BE2C (cell line): ENCODE measurements at regions not wholly inside any gene's neighbourhood (a gene's known extent, or its start where the extent isn't known, plus 50 kb on each side); places are given as distances from the start of the nearest gene placed in this dataset.

Experiments
- DNase-seq: peaks from one replicate; pipeline ENCODE4 v3.0.0-alpha.2; 2020
- H3K27me3 ChIP-seq: fragments of 250-450 bp; sonication (Bioruptor Pico); 2 replicates; pipeline ENCODE4 v1.5.1; 2020; ENCODE audit warnings: mild to moderate bottlenecking
- H3K36me3 ChIP-seq: fragments of 250-450 bp; sonication (Bioruptor Pico); 2 replicates; pipeline ENCODE4 v1.5.1; 2020; ENCODE audit warnings: mild to moderate bottlenecking
- H3K4me1 ChIP-seq: fragments of 250-450 bp; sonication (Bioruptor Pico); 2 replicates; pipeline ENCODE4 v1.5.1; 2020
- H3K4me3 ChIP-seq: 2 replicates; pipeline ENCODE4 v1.5.1; 2011; ENCODE audit warnings: low read depth, low read length
- H3K9me3 ChIP-seq: fragments of 250-450 bp; sonication (Bioruptor Pico); 2 replicates; pipeline ENCODE4 v1.5.1; 2020
- TF ChIP-seq, protein P1 (sequence below): IDR thresholded peaks from 2 replicates; pipeline ENCODE4 v1.5.1; 2012; ENCODE audit warnings: mild to moderate bottlenecking, low read depth, low read length

DNA sequence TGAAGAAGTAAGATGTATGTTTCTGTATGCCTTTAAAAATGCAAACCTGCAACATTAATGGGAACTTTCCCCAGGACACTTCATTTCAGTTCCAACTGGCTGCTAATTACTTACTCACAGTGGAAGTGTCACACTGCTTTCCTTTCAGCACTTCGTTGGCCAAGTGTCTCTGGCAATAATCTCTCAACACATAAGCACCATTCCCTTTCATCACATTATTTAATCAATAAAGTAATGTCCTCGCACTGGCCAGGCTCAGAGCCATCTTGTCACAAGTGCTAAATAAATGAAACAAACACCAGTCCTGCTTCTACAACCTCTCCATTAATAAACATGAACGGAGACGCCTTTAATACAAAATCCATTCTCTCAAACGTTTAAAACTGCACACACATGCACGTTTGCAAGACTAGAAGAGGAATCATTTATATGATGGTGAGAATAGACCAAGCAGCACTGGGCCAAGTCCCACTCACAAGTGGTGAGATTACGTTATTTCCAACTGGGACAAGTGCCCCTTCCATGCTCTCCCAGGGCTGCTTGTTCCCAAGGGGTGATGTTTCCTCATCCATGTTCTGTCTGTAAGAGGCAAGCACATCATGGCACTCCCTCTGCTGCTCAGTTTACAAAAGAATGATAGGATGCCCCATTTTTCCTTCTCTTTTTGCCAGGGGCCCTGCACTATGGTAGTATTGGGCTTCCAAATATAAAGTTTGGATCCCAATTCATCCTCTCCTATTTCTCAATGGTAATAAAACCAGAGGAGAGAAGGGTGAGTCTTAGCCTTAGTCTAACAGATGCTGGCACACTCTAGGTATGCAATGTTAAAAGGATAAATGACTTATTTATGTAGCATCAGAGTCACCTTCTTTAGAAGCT lies 56.8 kb upstream of the ETAA1 start:
- TF ChIP-seq, protein P1, sequence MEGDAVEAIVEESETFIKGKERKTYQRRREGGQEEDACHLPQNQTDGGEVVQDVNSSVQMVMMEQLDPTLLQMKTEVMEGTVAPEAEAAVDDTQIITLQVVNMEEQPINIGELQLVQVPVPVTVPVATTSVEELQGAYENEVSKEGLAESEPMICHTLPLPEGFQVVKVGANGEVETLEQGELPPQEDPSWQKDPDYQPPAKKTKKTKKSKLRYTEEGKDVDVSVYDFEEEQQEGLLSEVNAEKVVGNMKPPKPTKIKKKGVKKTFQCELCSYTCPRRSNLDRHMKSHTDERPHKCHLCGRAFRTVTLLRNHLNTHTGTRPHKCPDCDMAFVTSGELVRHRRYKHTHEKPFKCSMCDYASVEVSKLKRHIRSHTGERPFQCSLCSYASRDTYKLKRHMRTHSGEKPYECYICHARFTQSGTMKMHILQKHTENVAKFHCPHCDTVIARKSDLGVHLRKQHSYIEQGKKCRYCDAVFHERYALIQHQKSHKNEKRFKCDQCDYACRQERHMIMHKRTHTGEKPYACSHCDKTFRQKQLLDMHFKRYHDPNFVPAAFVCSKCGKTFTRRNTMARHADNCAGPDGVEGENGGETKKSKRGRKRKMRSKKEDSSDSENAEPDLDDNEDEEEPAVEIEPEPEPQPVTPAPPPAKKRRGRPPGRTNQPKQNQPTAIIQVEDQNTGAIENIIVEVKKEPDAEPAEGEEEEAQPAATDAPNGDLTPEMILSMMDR = no peak

DNA sequence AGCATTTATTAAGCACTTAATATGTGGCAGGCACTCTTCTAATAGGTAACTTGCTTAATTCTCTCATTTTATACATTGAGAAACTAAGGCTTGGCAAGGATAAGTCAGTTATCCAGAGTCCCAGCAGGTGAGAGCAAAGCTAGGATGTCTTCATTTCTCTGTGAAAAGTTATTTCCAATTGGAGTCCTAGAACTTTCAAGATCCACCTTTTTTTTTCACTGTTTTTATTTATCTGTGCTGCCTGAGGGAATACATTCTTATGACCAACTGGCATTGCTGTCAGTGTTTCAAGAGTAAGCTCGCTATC lies 56.2 kb upstream of the ETAA1 start:
- TF ChIP-seq, protein P1 = no peak
- no peaks in the 10 kb centered on the region for H3K9me3 ChIP-seq
- H3K27me3 ChIP-seq = no peaks in the 10 kb centered on the region
- H3K4me3 ChIP-seq = no peak overlapping the region
- no peaks in the 10 kb centered on the region for H3K36me3 ChIP-seq
- DNase-seq = no peak
- no peaks in the 10 kb centered on the region for H3K4me1 ChIP-seq

More for the DNA sequence above, 56.8 kb upstream of the ETAA1 start:
- Histone ChIP-seq H3K4me1 (no peaks in the 10 kb centered on the region), H3K9me3 (no peaks in the 10 kb centered on the region), H3K36me3 (no peaks in the 10 kb centered on the region), H3K27me3 (no peaks in the 10 kb centered on the region), H3K4me3 (no peak overlapping the region)
- DNase-seq = no peak

DNA sequence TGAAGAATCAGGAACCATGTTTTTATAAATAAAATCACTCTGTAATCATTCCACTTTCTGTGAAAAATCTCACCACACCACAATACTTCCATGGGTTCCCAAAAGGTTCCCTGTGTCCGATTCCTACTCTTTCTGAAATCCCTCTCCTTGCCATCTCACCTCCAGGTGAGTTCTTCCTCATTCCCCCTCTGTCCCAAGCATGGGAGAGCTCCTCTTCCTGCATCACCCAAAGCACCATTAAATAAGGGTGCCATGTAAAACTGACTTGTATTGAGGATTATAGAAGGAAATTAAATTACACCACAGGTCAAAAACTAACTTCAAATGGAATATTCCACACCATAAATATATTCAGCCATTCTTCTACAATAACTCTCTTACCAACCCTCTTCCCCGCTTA lies 55.8 kb upstream of the ETAA1 start:
- H3K9me3 ChIP-seq = no peaks in the 10 kb centered on the region
- H3K4me1 ChIP-seq = no peaks in the 10 kb centered on the region
- H3K27me3 ChIP-seq = no peaks in the 10 kb centered on the region
- no peak for DNase-seq
- TF ChIP-seq, protein P1 = no peak
- H3K36me3 ChIP-seq = no peaks in the 10 kb centered on the region
- H3K4me3 ChIP-seq = no peak overlapping the region

DNA sequence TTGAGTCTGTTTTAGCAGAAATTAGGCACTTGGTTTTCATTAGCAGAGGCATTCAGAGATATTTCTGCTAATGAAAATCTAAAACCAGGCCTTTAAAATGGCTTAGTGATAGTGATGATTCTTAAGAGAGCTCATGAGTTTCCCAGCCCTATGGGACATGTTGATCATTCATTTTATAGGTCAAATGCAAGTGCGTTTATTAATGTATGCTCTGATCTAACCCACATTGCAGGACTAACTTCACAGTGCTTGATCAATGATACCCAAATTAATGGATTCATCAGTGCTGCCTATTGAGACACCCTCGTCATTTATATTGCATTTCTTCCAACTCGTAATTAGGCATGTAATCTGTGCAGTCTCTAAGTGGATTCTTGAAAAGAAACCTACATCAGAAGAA lies 54.7 kb upstream of the ETAA1 start:
- no peak for DNase-seq
- Histone ChIP-seq H3K4me1 (no peaks in the 10 kb centered on the region), H3K4me3 (no peak overlapping the region), H3K36me3 (no peaks in the 10 kb centered on the region), H3K27me3 (no peaks in the 10 kb centered on the region), H3K9me3 (no peaks in the 10 kb centered on the region)
- TF ChIP-seq, protein P1 = no peak

DNA sequence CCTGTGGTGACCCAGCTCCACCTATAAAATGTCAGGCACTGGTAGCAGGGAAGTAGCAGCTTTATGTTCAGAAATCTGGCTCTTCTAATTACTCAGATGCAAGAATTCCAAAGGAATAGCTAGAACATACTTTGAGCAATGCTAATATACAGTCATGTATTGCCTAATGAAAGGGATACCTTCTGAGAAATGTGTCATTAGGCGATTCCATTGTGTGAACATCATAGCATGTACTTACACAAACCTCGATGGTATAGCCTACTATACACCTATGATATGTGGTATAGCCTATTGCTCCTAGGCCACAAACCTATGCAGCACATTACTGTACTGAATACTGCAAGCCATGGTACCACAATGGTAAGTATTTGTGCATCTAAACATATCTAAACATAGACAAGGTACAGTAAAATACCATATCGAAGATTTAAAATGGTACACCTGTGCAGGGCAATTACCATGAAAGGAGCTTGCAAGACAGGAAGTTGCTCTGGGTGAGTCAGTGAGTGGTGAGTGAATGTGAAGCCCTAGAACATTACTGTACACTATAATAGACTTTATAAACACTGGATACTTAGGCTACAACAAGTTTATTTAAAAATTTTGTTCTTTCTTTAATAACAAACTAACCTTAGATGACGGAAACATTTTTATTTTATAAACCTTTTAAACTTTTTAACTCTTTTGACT lies 50.3 kb upstream of the ETAA1 start:
- Histone ChIP-seq H3K4me1 (no peaks in the 10 kb centered on the region), H3K4me3 (no peak overlapping the region), H3K36me3 (no peaks in the 10 kb centered on the region), H3K9me3 (no peaks in the 10 kb centered on the region), H3K27me3 (no peaks in the 10 kb centered on the region)
- TF ChIP-seq, protein P1 = no peak
- DNase-seq = no peak
